ENCODE measurements at regions not wholly inside any gene's neighbourhood (a gene's known extent, or its start where the extent isn't known, plus 50 kb on each side); places are given as distances from the start of the nearest gene placed in this dataset.

DNA sequence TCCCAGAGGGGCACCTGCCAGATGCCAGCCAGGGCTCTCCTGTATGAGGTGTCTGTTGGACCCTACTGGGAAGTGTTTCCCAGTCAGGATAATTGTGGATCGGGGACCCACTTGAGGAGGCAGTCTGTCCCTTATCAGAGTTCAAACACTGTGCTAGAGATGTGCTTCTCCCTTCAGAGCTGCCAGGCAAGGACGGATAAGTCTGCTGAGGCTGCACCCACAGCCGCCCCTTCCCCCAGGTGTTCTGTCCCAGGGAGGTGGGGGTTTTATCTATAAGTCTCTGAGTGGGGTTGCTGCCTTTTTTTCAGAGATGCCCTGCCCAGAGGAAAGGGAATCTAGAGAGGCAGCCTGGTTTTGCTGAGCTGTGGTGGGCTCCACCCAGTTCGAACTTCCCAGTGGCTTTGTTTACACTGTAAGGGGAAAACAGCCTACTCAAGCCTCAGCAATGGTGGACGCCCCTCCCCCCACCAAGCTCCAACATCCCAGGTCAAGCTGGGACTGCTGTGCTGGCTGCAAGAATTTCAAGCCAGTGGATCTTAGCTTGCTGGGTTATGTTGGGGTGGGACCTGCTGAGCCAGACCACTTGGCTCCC, 324.0 kb upstream of the SETBP1 start:
- TF ChIP-seq POLR2A (IDR thresholded peaks at IDR 0.05): no peak
- no peak for TF ChIP-seq POLR2AphosphoS5 (IDR thresholded peaks at IDR 0.05)
- TF ChIP-seq, protein P1, sequence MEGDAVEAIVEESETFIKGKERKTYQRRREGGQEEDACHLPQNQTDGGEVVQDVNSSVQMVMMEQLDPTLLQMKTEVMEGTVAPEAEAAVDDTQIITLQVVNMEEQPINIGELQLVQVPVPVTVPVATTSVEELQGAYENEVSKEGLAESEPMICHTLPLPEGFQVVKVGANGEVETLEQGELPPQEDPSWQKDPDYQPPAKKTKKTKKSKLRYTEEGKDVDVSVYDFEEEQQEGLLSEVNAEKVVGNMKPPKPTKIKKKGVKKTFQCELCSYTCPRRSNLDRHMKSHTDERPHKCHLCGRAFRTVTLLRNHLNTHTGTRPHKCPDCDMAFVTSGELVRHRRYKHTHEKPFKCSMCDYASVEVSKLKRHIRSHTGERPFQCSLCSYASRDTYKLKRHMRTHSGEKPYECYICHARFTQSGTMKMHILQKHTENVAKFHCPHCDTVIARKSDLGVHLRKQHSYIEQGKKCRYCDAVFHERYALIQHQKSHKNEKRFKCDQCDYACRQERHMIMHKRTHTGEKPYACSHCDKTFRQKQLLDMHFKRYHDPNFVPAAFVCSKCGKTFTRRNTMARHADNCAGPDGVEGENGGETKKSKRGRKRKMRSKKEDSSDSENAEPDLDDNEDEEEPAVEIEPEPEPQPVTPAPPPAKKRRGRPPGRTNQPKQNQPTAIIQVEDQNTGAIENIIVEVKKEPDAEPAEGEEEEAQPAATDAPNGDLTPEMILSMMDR (IDR thresholded peaks at IDR 0.05): no peak
- no peak for TF ChIP-seq EP300 (IDR thresholded peaks at IDR 0.05)
